ENCODE measurements at regions not wholly inside any gene's neighbourhood (a gene's known extent, or its start where the extent isn't known, plus 50 kb on each side); places are given as distances from the start of the nearest gene placed in this dataset.

DNA sequence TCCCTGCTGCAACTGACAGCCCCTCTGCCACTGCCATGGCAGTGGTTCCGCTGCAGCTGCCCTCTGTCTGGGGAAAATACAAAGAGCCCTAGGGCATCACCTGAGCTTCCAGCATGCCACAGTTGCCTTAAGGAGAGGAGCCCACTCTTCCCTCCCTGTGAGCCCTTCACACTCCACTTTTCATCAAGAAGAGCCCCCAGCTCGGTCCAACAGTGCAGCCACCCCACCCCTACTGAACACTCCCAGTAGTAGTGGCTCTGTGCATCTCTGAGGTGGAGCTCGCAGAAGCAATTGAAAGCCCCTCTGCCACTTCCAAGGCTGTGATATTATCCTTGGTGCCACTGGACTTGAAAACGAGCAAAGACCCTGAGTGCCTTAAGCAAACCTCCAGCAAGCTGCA lies 696.8 kb upstream of the COX7C start:
- no peak overlapping the region for H3K27ac ChIP-seq
- TF ChIP-seq EP300 (IDR thresholded peaks at IDR 0.05) (no peak), POLR2A (IDR thresholded peaks at IDR 0.05) (no peak)
- TF ChIP-seq, protein P1, sequence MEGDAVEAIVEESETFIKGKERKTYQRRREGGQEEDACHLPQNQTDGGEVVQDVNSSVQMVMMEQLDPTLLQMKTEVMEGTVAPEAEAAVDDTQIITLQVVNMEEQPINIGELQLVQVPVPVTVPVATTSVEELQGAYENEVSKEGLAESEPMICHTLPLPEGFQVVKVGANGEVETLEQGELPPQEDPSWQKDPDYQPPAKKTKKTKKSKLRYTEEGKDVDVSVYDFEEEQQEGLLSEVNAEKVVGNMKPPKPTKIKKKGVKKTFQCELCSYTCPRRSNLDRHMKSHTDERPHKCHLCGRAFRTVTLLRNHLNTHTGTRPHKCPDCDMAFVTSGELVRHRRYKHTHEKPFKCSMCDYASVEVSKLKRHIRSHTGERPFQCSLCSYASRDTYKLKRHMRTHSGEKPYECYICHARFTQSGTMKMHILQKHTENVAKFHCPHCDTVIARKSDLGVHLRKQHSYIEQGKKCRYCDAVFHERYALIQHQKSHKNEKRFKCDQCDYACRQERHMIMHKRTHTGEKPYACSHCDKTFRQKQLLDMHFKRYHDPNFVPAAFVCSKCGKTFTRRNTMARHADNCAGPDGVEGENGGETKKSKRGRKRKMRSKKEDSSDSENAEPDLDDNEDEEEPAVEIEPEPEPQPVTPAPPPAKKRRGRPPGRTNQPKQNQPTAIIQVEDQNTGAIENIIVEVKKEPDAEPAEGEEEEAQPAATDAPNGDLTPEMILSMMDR (IDR thresholded peaks at IDR 0.05), result no peak
- 90 to 98% methylated on average over 4 of the region's 4 CpGs for WGBS, 2 donors
- no peaks in the 10 kb centered on the region for H3K27me3 ChIP-seq
- H3K36me3 ChIP-seq, result no peaks in the 10 kb centered on the region
- peaks cover 0 to 15% (median 2%) of the 10 kb centered on the region in 4 donors for H3K9me3 ChIP-seq
- no peak overlapping the region for H3K4me3 ChIP-seq
- H3K4me1 ChIP-seq, result no peaks in the 10 kb centered on the region
- no peak for DNase-seq (ENCODE audit: low spot score in 2 of 2)

DNA sequence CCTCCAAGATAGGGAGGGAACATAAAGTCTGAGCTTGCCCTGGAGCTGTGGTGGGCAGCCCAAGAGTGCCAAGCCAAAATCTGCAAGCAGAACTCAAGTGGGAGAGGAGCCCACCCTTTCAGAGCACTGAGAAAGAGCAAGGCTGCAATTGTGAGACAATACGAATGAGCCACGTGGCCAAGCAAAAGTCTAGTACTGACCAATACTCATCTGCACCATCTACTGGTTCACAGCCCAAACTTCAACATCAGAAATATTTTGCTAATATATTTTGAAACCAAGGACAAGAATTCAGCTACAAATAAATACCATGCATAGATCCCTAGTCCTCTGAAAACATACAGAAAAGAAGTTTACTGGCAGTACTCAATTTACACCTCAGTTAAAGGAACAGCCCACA lies 696.2 kb upstream of the COX7C start:
- H3K4me3 ChIP-seq, result no peak overlapping the region

DNA sequence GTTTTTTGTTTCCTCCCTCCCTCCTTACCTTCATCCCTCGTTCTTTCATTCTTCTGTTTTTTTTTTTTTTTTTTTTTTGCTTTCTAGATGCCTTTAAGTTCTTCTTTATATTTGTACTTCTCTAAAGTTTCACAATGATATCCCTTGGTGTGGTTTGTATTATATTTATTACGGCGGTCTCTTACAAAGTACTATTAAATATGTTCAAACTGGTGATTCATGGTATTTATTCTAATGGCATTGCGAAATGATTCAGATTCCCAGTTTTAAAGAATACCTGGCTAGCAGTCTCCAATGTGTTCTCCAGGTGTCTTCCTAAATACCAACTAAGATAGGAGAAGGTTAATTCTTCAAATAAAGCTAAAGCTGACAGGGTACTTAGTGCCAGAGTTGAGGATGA lies 690.1 kb upstream of the COX7C start:
- 91 to 92% methylated on average over 4 of the region's 4 CpGs for WGBS, 2 donors
- Histone ChIP-seq H3K27ac (no peak overlapping the region), H3K4me3 (no peak overlapping the region), H3K36me3 (no peaks in the 10 kb centered on the region), H3K27me3 (no peaks in the 10 kb centered on the region), H3K4me1 (no peaks in the 10 kb centered on the region), H3K9me3 (peaks cover 0 to 20% (median 2%) of the 10 kb centered on the region in 4 donors)
- no peak for DNase-seq (ENCODE audit: low spot score in 2 of 2)
- TF ChIP-seq, protein P1 (IDR thresholded peaks at IDR 0.05), result no peak
- TF ChIP-seq POLR2A (IDR thresholded peaks at IDR 0.05) (no peak), EP300 (IDR thresholded peaks at IDR 0.05) (no peak)

More for the DNA sequence above, 696.2 kb upstream of the COX7C start:
- 10 to 35% methylated on average over 2 of the region's 2 CpGs for WGBS, 2 donors
- Histone ChIP-seq H3K27me3 (no peaks in the 10 kb centered on the region), H3K36me3 (no peaks in the 10 kb centered on the region), H3K9me3 (peaks cover 0 to 20% (median 2%) of the 10 kb centered on the region in 4 donors), H3K4me1 (no peaks in the 10 kb centered on the region), H3K27ac (no peak overlapping the region)
- TF ChIP-seq, protein P1 (IDR thresholded peaks at IDR 0.05), result no peak
- TF ChIP-seq EP300 (IDR thresholded peaks at IDR 0.05) (no peak), POLR2A (IDR thresholded peaks at IDR 0.05) (no peak)
- DNase-seq (ENCODE audit: low spot score in 2 of 2), result no peak

DNA sequence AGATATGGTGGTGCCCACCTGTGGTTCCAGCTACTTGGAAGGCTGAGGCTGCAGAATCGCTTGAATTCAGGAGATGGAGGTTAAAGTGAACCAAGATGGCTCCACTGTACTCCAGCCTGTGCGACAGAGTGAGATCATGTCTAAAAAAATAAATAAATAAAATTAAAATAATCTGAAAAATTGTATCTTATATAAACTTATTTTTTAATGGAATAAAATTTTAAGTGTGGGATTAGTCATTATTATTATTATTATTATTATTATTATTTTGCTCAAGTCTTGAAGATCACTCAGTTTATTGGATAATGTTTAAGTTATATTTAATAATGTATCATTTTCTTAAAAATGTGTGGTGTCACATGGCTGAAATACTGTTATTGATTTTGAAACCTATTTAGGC lies 688.0 kb upstream of the COX7C start:
- H3K27me3 ChIP-seq, result no peaks in the 10 kb centered on the region
- H3K36me3 ChIP-seq, result no peaks in the 10 kb centered on the region
- H3K4me1 ChIP-seq, result no peaks in the 10 kb centered on the region
- DNase-seq (ENCODE audit: low spot score in 2 of 2), result no peak
- WGBS, 2 donors, result 91 to 97% methylated on average over 2 of the region's 2 CpGs
- H3K27ac ChIP-seq, result no peak overlapping the region
- H3K9me3 ChIP-seq, result peaks cover 0 to 20% (median 2%) of the 10 kb centered on the region in 4 donors
- no peak for TF ChIP-seq POLR2A (IDR thresholded peaks at IDR 0.05)
- TF ChIP-seq, protein P1 (IDR thresholded peaks at IDR 0.05), result no peak
- no peak for TF ChIP-seq EP300 (IDR thresholded peaks at IDR 0.05)
- no peak overlapping the region for H3K4me3 ChIP-seq

- no peaks in the 10 kb centered on the region for H3K27me3 ChIP-seq
- 86 to 91% methylated on average over 3 of the region's 3 CpGs for WGBS, 2 donors
- H3K9me3 ChIP-seq, result peaks cover 0 to 6% (median 0%) of the 10 kb centered on the region in 4 donors
- no peak overlapping the region for H3K4me3 ChIP-seq
- no peaks in the 10 kb centered on the region for H3K36me3 ChIP-seq
- TF ChIP-seq, protein P1 (IDR thresholded peaks at IDR 0.05), result no peak
- no peak for TF ChIP-seq POLR2A (IDR thresholded peaks at IDR 0.05)
- no peak for TF ChIP-seq EP300 (IDR thresholded peaks at IDR 0.05)
- H3K4me1 ChIP-seq, result no peaks in the 10 kb centered on the region
- DNase-seq (ENCODE audit: low spot score in 2 of 2), result no peak
- no peak overlapping the region for H3K27ac ChIP-seq
Observed at GRCh38 chr5:85931220-85931619, 686.5 kb upstream of the COX7C start.
